T-helper 9 cell (primary cell): ENCODE measurements at regions not wholly inside any gene's neighbourhood (a gene's known extent, or its start where the extent isn't known, plus 50 kb on each side); places are given as distances from the start of the nearest gene placed in this dataset.
A peak's percentile ranks its signal among the peaks of the same experiment; 100 is the strongest.

ENCODE experiments used
- DNase-seq: peaks from one replicate; pipeline ENCODE4 v3.0.0-alpha.2; 2020

GRCh38 chr20:24100370-24101011 lies 111.9 kb upstream of the GGTLC1 start:
- peak; percentile 40 for DNase-seq

- no peak for DNase-seq
These were observed 110.3 kb upstream of the GGTLC1 start for GRCh38 chr20:24098886-24099285.

GRCh38 chr20:24097506-24098245 lies 109.1 kb upstream of the GGTLC1 start:
- no peak for DNase-seq

- no peak for DNase-seq
These were observed 108.4 kb upstream of the GGTLC1 start for GRCh38 chr20:24096864-24097450.

GRCh38 chr20:24096264-24096663 lies 107.7 kb upstream of the GGTLC1 start:
- no peak for DNase-seq

GRCh38 chr20:24095756-24096155 lies 107.2 kb upstream of the GGTLC1 start:
- DNase-seq: no peak

GRCh38 chr20:24095303-24095702 lies 106.7 kb upstream of the GGTLC1 start:
- no peak for DNase-seq

GRCh38 chr20:24089576-24089975 lies 101.0 kb upstream of the GGTLC1 start:
- no peak for DNase-seq

GRCh38 chr20:24086121-24086520 lies 97.5 kb upstream of the GGTLC1 start:
- no peak for DNase-seq

GRCh38 chr20:24084281-24084680 lies 95.7 kb upstream of the GGTLC1 start:
- no peak for DNase-seq

GRCh38 chr20:24081077-24081476 lies 92.5 kb upstream of the GGTLC1 start:
- DNase-seq: no peak

- no peak for DNase-seq
These were observed 91.3 kb upstream of the GGTLC1 start for GRCh38 chr20:24079661-24080412.

- DNase-seq: no peak
These were observed 88.6 kb upstream of the GGTLC1 start for GRCh38 chr20:24077145-24077544.

GRCh38 chr20:24070679-24071078 lies 82.1 kb upstream of the GGTLC1 start:
- DNase-seq: no peak

GRCh38 chr20:24066076-24066700 lies 77.6 kb upstream of the GGTLC1 start:
- peak; percentile 12 for DNase-seq

- no peak for DNase-seq
These were observed 76.3 kb upstream of the GGTLC1 start for GRCh38 chr20:24064915-24065314.

GRCh38 chr20:24064092-24064491 lies 75.5 kb upstream of the GGTLC1 start:
- no peak for DNase-seq

GRCh38 chr20:24063100-24063499 lies 74.5 kb upstream of the GGTLC1 start:
- no peak for DNase-seq

GRCh38 chr20:24060851-24061590 lies 72.4 kb upstream of the GGTLC1 start:
- no peak for DNase-seq

GRCh38 chr20:24059174-24059573 lies 70.6 kb upstream of the GGTLC1 start:
- no peak for DNase-seq

- no peak for DNase-seq
These were observed 67.9 kb upstream of the GGTLC1 start for GRCh38 chr20:24056491-24056890.

GRCh38 chr20:24052599-24053275 lies 64.2 kb upstream of the GGTLC1 start:
- DNase-seq: no peak
